ENCODE measurements at regions not wholly inside any gene's neighbourhood (a gene's known extent, or its start where the extent isn't known, plus 50 kb on each side); places are given as distances from the start of the nearest gene placed in this dataset.

DNA sequence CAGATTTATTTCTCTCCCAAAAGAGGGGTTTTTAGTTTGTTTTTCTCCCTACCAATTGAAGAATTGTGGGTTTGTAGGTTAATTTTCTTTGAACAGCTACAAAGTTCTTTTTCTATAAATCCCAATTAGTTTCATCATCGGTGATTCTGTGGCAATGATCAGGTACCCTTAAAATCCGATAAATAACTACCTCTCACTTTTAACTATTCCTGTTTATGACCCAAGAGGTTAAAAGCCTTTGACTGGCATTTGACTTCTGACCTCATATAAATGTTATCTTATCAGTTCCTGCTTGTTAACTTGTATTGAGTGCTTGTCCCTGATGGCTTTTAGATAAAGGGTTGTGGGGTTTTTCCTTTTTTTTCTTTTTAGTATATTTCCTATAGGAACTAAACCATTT is 124.4 kb upstream of the TMEM161B start:
- 81% methylated on average over 2 of the region's 2 CpGs; no CpG with 5 or more reads in 1 of the 2 experiments for WGBS, 2 experiments (ENCODE audit: extremely low coverage in 1 of 2, insufficient coverage in 1 of 2, insufficient read length in 1 of 2, insufficient replicate concordance in 2 of 2, low coverage in 1 of 2, low lambda C conversion rate in 2 of 2, missing lambda C conversion rate in 1 of 2)
- H2AK5ac ChIP-seq (ENCODE audit: low read depth, low read length): no peak overlapping the region
- no peaks in the 10 kb centered on the region for H3K9me3 ChIP-seq (ENCODE audit: insufficient read depth in 2 of 2, low read depth in 1 of 2, low read length in 1 of 2)
- H2BK12ac ChIP-seq (ENCODE audit: low read depth, low read length): no peak overlapping the region
- H3K79me1 ChIP-seq (ENCODE audit: low read depth, low read length): no peaks in the 10 kb centered on the region
- ChIA-PET POLR2A (ENCODE audit: partially characterized antibody) (no interaction called here), CTCF (ENCODE audit: partially characterized antibody) (interaction anchor here (0.7 kb wide), 1 partner anchor 8 kb away, joined by 3 read pairs; no protein-coding TSS in a partner anchor)
- no peak for DNase-seq (ENCODE audit: low read depth in 1 of 2, low spot score in 2 of 2)
- no peak overlapping the region for H3K4ac ChIP-seq (replicated peaks; ENCODE audit: insufficient read length, low read depth, low read length)
- H4K5ac ChIP-seq (ENCODE audit: insufficient read length, low read depth, low read length): no peak overlapping the region
- H3K36me3 ChIP-seq (ENCODE audit: control insufficient read depth in 2 of 4, insufficient read depth in 4 of 4, low read length in 3 of 4): no peaks in the 10 kb centered on the region
- H3K27me3 ChIP-seq (replicated peaks in 1 of 4; ENCODE audit: control insufficient read depth in 3 of 4, extremely low read depth in 1 of 4, insufficient read depth in 3 of 4, low read length in 3 of 4): no peaks in the 10 kb centered on the region
- H3K4me1 ChIP-seq (replicated peaks in 1 of 4; ENCODE audit: control insufficient read depth in 3 of 4, insufficient read depth in 4 of 4, low read length in 3 of 4): peaks cover 9 to 44% (median 36%) of the 10 kb centered on the region in 4 experiments
- no peak overlapping the region for H4K91ac ChIP-seq (replicated peaks; ENCODE audit: insufficient read length, low read length)
- no peak overlapping the region for H3K14ac ChIP-seq (ENCODE audit: insufficient read length)
- no peaks in the 10 kb centered on the region; the same call in 1 of the 2 replicates for H3K23me2 ChIP-seq (ENCODE audit: low read depth, low read length)
- H4K8ac ChIP-seq (ENCODE audit: extremely low read depth, insufficient read depth, low read length): no peak overlapping the region
- no peak overlapping the region for H2BK15ac ChIP-seq (ENCODE audit: low read length)
- FAIRE-seq: no peak
- no peak overlapping the region for H3K9ac ChIP-seq (replicated peaks in 1 of 4; ENCODE audit: extremely low read depth in 1 of 4, low read depth in 3 of 4, low read length in 3 of 4)
- H3K56ac ChIP-seq (replicated peaks; ENCODE audit: insufficient read length, low read depth, low read length): no peak overlapping the region
- no peak overlapping the region for H3K18ac ChIP-seq (ENCODE audit: extremely low read depth, low read length)
- no peak overlapping the region for H2BK5ac ChIP-seq (ENCODE audit: low read depth, low read length)
- H2BK120ac ChIP-seq (replicated peaks; ENCODE audit: low read depth, low read length): no peak overlapping the region
- no peak overlapping the region for H3K4me2 ChIP-seq (ENCODE audit: insufficient read depth in 1 of 2, low read depth in 2 of 2, low read length in 2 of 2)
- H3K4me3 ChIP-seq (ENCODE audit: extremely low read depth in 1 of 4, insufficient read depth in 2 of 4, low read depth in 3 of 4, low read length in 4 of 4): no peak overlapping the region
- H3K23ac ChIP-seq (ENCODE audit: insufficient read length): no peak overlapping the region
- H4K20me1 ChIP-seq (replicated peaks in 1 of 2; ENCODE audit: control insufficient read depth in 1 of 2, insufficient read depth in 2 of 2, low read length in 2 of 2): no peaks in the 10 kb centered on the region
- no peaks in the 10 kb centered on the region for H3K79me2 ChIP-seq (ENCODE audit: control insufficient read depth in 1 of 2, insufficient read depth in 2 of 2, low read length in 2 of 2)
- H3K27ac ChIP-seq (ENCODE audit: low read depth, low read length): no peak overlapping the region
- no peak overlapping the region for H2BK20ac ChIP-seq (ENCODE audit: low read length)
- no peak overlapping the region for H2AFZ ChIP-seq (ENCODE audit: low read length)
- no peak for TF ChIP-seq BRCA1 (IDR thresholded peaks at IDR 0.05; ENCODE audit: low read depth, low read length)
- no peak for TF ChIP-seq POU5F1 (IDR thresholded peaks at IDR 0.05; ENCODE audit: low read depth, low read length)
- no peak for TF ChIP-seq CEBPB (IDR thresholded peaks at IDR 0.05; ENCODE audit: low read depth, low read length)
- no peak for TF ChIP-seq RNF2 (IDR thresholded peaks at IDR 0.05; ENCODE audit: borderline replicate concordance, low read depth, low read length, missing control alignments, poor library complexity, severe bottlenecking)
- no peak for TF ChIP-seq RAD21 (IDR thresholded peaks at IDR 0.05 in 1 of 2, conservative IDR thresholded peaks at IDR 0.05 in 1 of 2; ENCODE audit: low read depth in 2 of 2, low read length in 2 of 2)
- TF ChIP-seq, protein P1, sequence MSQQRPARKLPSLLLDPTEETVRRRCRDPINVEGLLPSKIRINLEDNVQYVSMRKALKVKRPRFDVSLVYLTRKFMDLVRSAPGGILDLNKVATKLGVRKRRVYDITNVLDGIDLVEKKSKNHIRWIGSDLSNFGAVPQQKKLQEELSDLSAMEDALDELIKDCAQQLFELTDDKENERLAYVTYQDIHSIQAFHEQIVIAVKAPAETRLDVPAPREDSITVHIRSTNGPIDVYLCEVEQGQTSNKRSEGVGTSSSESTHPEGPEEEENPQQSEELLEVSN (IDR thresholded peaks at IDR 0.05): no peak
- no peak for TF ChIP-seq RXRA (IDR thresholded peaks at IDR 0.05; ENCODE audit: insufficient read depth, low read depth, low read length)
- no peak for TF ChIP-seq SIN3A (conservative IDR thresholded peaks at IDR 0.05 in 1 of 2, IDR thresholded peaks at IDR 0.05 in 1 of 2; ENCODE audit: low read depth in 1 of 2, low read length in 2 of 2)
- no peak for TF ChIP-seq SUZ12 (IDR thresholded peaks at IDR 0.05; ENCODE audit: low read length)
- no peak for TF ChIP-seq EP300 (IDR thresholded peaks at IDR 0.05; ENCODE audit: borderline replicate concordance in 1 of 2, low read depth in 2 of 2, low read length in 2 of 2)
- no peak for TF ChIP-seq TAF1 (IDR thresholded peaks at IDR 0.05; ENCODE audit: low read depth, low read length)
- no peak for TF ChIP-seq BACH1 (IDR thresholded peaks at IDR 0.05; ENCODE audit: low read length)
- TF ChIP-seq HDAC2 (IDR thresholded peaks at IDR 0.05; ENCODE audit: borderline replicate concordance in 1 of 2, low read depth in 2 of 2, low read length in 2 of 2): no peak
